DOHH2 (cell line): ENCODE measurements at regions not wholly inside any gene's neighbourhood (a gene's known extent, or its start where the extent isn't known, plus 50 kb on each side); places are given as distances from the start of the nearest gene placed in this dataset.

ENCODE experiments used
- EZH2phosphoT487 ChIP-seq: fragments of 200-600 bp; sonication (generic); IDR thresholded peaks from 2 replicates; pipeline ENCODE4 v1.6.1; 2017; ENCODE audit warnings: borderline replicate concordance, mild to moderate bottlenecking, antibody characterized with exemption, low read length, moderate library complexity, mixed read lengths
- TF ChIP-seq, protein P1 (sequence below): fragments of 200-600 bp; sonication (generic); IDR thresholded peaks from one replicate; pipeline ENCODE4 v1.5.1; 2014; ENCODE audit warnings: antibody characterized with exemption, mild to moderate bottlenecking, low read depth, low read length; ENCODE audit not compliant: poor library complexity, severe bottlenecking

- TF ChIP-seq, protein P1, sequence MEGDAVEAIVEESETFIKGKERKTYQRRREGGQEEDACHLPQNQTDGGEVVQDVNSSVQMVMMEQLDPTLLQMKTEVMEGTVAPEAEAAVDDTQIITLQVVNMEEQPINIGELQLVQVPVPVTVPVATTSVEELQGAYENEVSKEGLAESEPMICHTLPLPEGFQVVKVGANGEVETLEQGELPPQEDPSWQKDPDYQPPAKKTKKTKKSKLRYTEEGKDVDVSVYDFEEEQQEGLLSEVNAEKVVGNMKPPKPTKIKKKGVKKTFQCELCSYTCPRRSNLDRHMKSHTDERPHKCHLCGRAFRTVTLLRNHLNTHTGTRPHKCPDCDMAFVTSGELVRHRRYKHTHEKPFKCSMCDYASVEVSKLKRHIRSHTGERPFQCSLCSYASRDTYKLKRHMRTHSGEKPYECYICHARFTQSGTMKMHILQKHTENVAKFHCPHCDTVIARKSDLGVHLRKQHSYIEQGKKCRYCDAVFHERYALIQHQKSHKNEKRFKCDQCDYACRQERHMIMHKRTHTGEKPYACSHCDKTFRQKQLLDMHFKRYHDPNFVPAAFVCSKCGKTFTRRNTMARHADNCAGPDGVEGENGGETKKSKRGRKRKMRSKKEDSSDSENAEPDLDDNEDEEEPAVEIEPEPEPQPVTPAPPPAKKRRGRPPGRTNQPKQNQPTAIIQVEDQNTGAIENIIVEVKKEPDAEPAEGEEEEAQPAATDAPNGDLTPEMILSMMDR = no peak
- no peak for TF ChIP-seq EZH2phosphoT487
Measured at GRCh38 chr12:127911291-127911690, 355.7 kb upstream of the TMEM132C start.
